ENCODE measurements at regions not wholly inside any gene's neighbourhood (a gene's known extent, or its start where the extent isn't known, plus 50 kb on each side); places are given as distances from the start of the nearest gene placed in this dataset.

- DNase-seq (ENCODE audit: low spot score) = no peak
Measured at GRCh38 chr1:60173729-60174505, 100.3 kb upstream of the C1orf87 start.

- no peak for DNase-seq (ENCODE audit: low spot score)
Measured at GRCh38 chr1:60173006-60173405, 99.4 kb upstream of the C1orf87 start.

GRCh38 chr1:60171801-60172200 lies 98.2 kb upstream of the C1orf87 start:
- DNase-seq (ENCODE audit: low spot score) = peak; percentile 37

- no peak for DNase-seq (ENCODE audit: low spot score)
Measured at GRCh38 chr1:60170709-60171108, 97.1 kb upstream of the C1orf87 start.

- peak; percentile 22 for DNase-seq (ENCODE audit: low spot score)
Measured at GRCh38 chr1:60169206-60169605, 95.6 kb upstream of the C1orf87 start.

GRCh38 chr1:60162936-60163335 lies 89.4 kb upstream of the C1orf87 start:
- no peak for DNase-seq (ENCODE audit: low spot score)

- peak; percentile 5 for DNase-seq (ENCODE audit: low spot score)
Measured at GRCh38 chr1:60160141-60160540, 86.6 kb upstream of the C1orf87 start.

- no peak for DNase-seq (ENCODE audit: low spot score)
Measured at GRCh38 chr1:60156371-60156770, 82.8 kb upstream of the C1orf87 start.

- DNase-seq (ENCODE audit: low spot score) = no peak
Measured at GRCh38 chr1:60153961-60154360, 80.4 kb upstream of the C1orf87 start.

GRCh38 chr1:60152891-60153290 lies 79.3 kb upstream of the C1orf87 start:
- DNase-seq (ENCODE audit: low spot score) = no peak

GRCh38 chr1:60151311-60151710 lies 77.7 kb upstream of the C1orf87 start:
- DNase-seq (ENCODE audit: low spot score) = no peak

GRCh38 chr1:60149251-60149650 lies 75.7 kb upstream of the C1orf87 start:
- DNase-seq (ENCODE audit: low spot score) = no peak

- DNase-seq (ENCODE audit: low spot score) = no peak
Measured at GRCh38 chr1:60146884-60147283, 73.3 kb upstream of the C1orf87 start.

- no peak for DNase-seq (ENCODE audit: low spot score)
Measured at GRCh38 chr1:60145771-60146170, 72.2 kb upstream of the C1orf87 start.

GRCh38 chr1:60141743-60142142 lies 68.2 kb upstream of the C1orf87 start:
- DNase-seq (ENCODE audit: low spot score) = no peak

- no peak for DNase-seq (ENCODE audit: low spot score)
Measured at GRCh38 chr1:60141276-60141675, 67.7 kb upstream of the C1orf87 start.

GRCh38 chr1:60137406-60137805 lies 63.8 kb upstream of the C1orf87 start:
- DNase-seq (ENCODE audit: low spot score) = no peak

GRCh38 chr1:60136395-60136794 lies 62.8 kb upstream of the C1orf87 start:
- no peak for DNase-seq (ENCODE audit: low spot score)

GRCh38 chr1:60134716-60135115 lies 61.1 kb upstream of the C1orf87 start:
- DNase-seq (ENCODE audit: low spot score) = no peak

GRCh38 chr1:60133848-60134247 lies 60.3 kb upstream of the C1orf87 start:
- peak; percentile 44 for DNase-seq (ENCODE audit: low spot score)

GRCh38 chr1:60133000-60133673 lies 59.6 kb upstream of the C1orf87 start:
- DNase-seq (ENCODE audit: low spot score) = peak; percentile 78

GRCh38 chr1:60132108-60132507 lies 58.5 kb upstream of the C1orf87 start:
- no peak for DNase-seq (ENCODE audit: low spot score)

- no peak for DNase-seq (ENCODE audit: low spot score)
Measured at GRCh38 chr1:60130703-60131102, 57.1 kb upstream of the C1orf87 start.

GRCh38 chr1:60129911-60130310 lies 56.3 kb upstream of the C1orf87 start:
- DNase-seq (ENCODE audit: low spot score) = no peak

All from AG08396 (cell line).